Parathyroid adenoma (tissue), 2 donors: ENCODE measurements at regions not wholly inside any gene's neighbourhood (a gene's known extent, or its start where the extent isn't known, plus 50 kb on each side); places are given as distances from the start of the nearest gene placed in this dataset.

Source experiments
- H2AFZ ChIP-seq: fragments of 300-600 bp; sonication (generic); one replicate; pipeline ENCODE4 v1.7.0; 2017; ENCODE audit warnings: antibody characterized with exemption, mild to moderate bottlenecking
- H3K27ac ChIP-seq: fragments of 300-600 bp; sonication (generic); one replicate; pipeline ENCODE4 v1.7.0; 2017
- H3K27me3 ChIP-seq: fragments of 300-600 bp; sonication (generic); one replicate; pipeline ENCODE4 v1.7.0; 2017; ENCODE audit warnings: low read length; ENCODE audit not compliant: control insufficient read depth, insufficient read depth
- H3K36me3 ChIP-seq: fragments of 300-600 bp; sonication (generic); one replicate; pipeline ENCODE4 v1.7.0; 2017; ENCODE audit warnings: low read length; ENCODE audit not compliant: control insufficient read depth, insufficient read depth
- H3K4me1 ChIP-seq: fragments of 300-600 bp; sonication (generic); one replicate; pipeline ENCODE4 v1.7.0; 2017; ENCODE audit warnings: control low read depth
- H3K4me2 ChIP-seq: fragments of 300-600 bp; sonication (generic); one replicate; pipeline ENCODE4 v1.7.0; 2017; ENCODE audit warnings: low read length
- H3K4me3 ChIP-seq: fragments of 300-600 bp; sonication (generic); one replicate; pipeline ENCODE4 v1.7.0; 2017; ENCODE audit warnings: low read depth, low read length
- H3K79me2 ChIP-seq: fragments of 300-600 bp; sonication (generic); one replicate; pipeline ENCODE4 v1.7.0; 2017; ENCODE audit warnings: control low read depth
- H3K9ac ChIP-seq: fragments of 300-600 bp; sonication (generic); one replicate; pipeline ENCODE4 v1.7.0; 2017; ENCODE audit warnings: mild to moderate bottlenecking
- H3K9me3 ChIP-seq: fragments of 300-600 bp; sonication (generic); one replicate; pipeline ENCODE4 v1.7.0; 2017; ENCODE audit warnings: low read length; ENCODE audit not compliant: control insufficient read depth
- CTCF ChIP-seq: fragments of 300-600 bp; sonication (generic); IDR thresholded peaks from one replicate; pipeline ENCODE4 v1.7.0; 2017; ENCODE audit warnings: antibody characterized with exemption, mild to moderate bottlenecking
- donor health status: primary hyperparathyroidism.

DNA sequence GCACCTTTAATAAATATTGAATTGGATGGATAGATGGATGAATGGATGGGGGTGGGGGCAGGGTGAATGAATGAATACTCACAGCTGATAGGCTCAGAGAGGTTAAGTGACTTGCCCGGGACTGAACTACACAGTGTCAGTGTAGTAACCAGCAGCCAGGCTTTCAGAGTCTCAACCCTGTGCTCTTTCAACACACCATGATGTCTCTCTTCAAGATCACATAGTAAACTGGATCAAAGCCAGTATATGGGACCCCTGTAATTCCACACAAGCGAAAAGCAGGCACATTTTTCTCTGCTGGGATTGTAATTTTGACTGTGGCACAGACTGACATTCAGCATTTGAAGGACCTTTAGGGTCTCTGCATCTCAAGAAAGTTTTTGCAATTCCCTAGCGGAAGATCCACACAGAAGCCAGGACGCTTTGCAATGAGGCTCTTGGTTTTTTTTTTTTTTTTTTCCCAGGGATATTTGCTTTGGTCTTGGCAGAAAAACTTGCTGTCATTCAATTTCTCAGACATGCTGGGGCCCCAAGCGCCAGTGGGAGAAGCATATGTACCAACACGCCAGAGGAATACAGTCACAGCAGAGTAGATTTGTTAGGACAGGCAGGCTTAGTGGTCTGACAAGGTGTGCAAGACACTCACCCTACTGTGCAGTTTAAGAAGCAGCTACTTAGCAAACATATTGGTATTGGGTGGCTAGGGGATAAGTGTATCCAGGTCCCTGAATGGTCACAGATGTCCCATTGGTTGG lies 213.1 kb upstream of the CAMK1G start:
- H3K4me2 ChIP-seq = no peak overlapping the region
- H3K27me3 ChIP-seq = no peaks in the 10 kb centered on the region
- H3K4me3 ChIP-seq = no peak overlapping the region
- H3K27ac ChIP-seq = no peak overlapping the region
- H3K36me3 ChIP-seq = no peaks in the 10 kb centered on the region
- H3K79me2 ChIP-seq = no peaks in the 10 kb centered on the region
- H2AFZ ChIP-seq = no peak overlapping the region
- no peaks in the 10 kb centered on the region for H3K9me3 ChIP-seq
- no peak overlapping the region for H3K9ac ChIP-seq
- TF ChIP-seq CTCF = no peak
- peaks cover 9% of the 10 kb centered on the region for H3K4me1 ChIP-seq

GRCh38 chr1:209375097-209375496 lies 208.4 kb upstream of the CAMK1G start:
- TF ChIP-seq CTCF = no peak

DNA sequence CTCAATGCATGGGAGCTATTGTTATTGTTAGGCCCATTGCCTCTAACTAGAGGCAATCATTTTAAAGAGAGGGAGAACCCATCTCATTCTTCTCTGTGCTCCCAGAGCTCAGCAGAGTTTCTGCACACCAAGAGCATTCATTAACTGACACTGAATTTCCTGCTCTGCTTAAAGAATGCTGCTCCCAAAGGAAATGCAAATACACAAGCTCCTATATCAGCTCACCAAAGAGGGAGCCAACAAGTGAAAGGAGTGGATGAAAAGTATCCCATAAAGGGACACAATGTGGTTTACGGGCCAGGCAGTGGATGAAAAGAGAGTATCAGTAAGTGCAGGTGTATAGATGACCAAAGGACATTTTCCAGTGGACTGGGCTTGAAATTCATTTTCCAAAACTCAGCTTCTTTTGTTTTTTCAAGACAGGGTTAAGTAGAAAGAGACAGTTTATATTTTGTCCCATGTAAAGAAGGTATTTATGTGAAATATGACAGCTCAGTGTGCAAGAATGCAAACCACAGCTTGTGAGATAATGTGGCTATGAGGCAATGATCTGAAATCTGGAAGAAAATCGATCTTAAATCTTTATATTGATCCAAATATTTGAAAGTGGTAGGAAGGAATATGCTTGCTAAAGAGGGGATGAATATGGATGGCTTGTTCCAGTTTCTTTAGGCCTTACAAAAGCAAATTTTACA lies 207.7 kb upstream of the CAMK1G start:
- TF ChIP-seq CTCF = no peak
- Histone ChIP-seq H3K4me3 (no peak overlapping the region), H3K4me2 (no peak overlapping the region), H3K36me3 (no peaks in the 10 kb centered on the region), H3K27me3 (no peaks in the 10 kb centered on the region), H2AFZ (peak overlapping the region; percentile 28), H3K79me2 (no peaks in the 10 kb centered on the region), H3K9me3 (no peaks in the 10 kb centered on the region), H3K4me1 (peaks cover 23% of the 10 kb centered on the region), H3K27ac (no peak overlapping the region), H3K9ac (no peak overlapping the region)

More at GRCh38 chr1:209375097-209375496, 208.4 kb upstream of the CAMK1G start:
- Histone ChIP-seq H3K4me3 (no peak overlapping the region), H3K9ac (no peak overlapping the region), H3K4me1 (peaks cover 21% of the 10 kb centered on the region), H3K4me2 (no peak overlapping the region), H3K27me3 (no peaks in the 10 kb centered on the region), H3K79me2 (no peaks in the 10 kb centered on the region), H3K36me3 (no peaks in the 10 kb centered on the region), H3K9me3 (no peaks in the 10 kb centered on the region), H3K27ac (no peak overlapping the region), H2AFZ (no peak overlapping the region)

GRCh38 chr1:209376774-209377173 lies 206.7 kb upstream of the CAMK1G start:
- no peaks in the 10 kb centered on the region for H3K9me3 ChIP-seq
- H3K4me3 ChIP-seq = no peak overlapping the region
- no peaks in the 10 kb centered on the region for H3K36me3 ChIP-seq
- H3K79me2 ChIP-seq = no peaks in the 10 kb centered on the region
- TF ChIP-seq CTCF = no peak
- no peak overlapping the region for H3K27ac ChIP-seq
- H3K27me3 ChIP-seq = no peaks in the 10 kb centered on the region
- no peak overlapping the region for H3K9ac ChIP-seq
- H3K4me1 ChIP-seq = peaks cover 23% of the 10 kb centered on the region
- no peak overlapping the region for H2AFZ ChIP-seq
- no peak overlapping the region for H3K4me2 ChIP-seq
